ENCODE measurements at regions not wholly inside any gene's neighbourhood (a gene's known extent, or its start where the extent isn't known, plus 50 kb on each side); places are given as distances from the start of the nearest gene placed in this dataset.
"Not testable (repeated sequence)": the region's sequence is repeated elsewhere in the genome, so short reads cannot be mapped to it uniquely, and the experiment has no call there.

DNA sequence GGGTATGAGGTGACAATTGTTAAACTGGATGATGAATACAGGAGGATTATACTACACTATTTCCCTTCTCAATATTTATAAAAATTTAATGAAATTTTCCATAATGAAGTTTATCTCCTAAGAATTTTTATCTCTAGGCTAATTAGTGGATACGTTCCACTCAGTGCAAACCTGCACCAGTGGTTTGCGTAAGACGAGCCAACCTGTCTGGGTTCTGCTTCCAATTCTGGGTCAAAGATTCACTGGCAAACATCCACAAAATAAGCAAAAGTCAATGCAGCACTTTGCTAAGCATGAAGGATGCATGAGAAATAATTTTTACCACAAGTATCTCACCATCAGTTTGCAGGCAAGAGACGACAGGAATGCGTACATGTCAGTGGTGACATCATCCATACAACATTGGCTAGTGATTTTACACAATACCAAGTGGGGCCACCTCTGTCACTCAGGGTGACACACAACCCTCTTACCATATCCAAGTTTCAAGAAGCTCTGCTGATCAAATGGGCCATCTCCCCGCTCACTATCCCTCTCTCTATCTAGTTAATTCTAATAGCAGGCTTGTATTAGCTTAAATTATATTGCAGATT is 51.7 kb downstream of the FAM50B start:
- no peak for DNase-seq

DNA sequence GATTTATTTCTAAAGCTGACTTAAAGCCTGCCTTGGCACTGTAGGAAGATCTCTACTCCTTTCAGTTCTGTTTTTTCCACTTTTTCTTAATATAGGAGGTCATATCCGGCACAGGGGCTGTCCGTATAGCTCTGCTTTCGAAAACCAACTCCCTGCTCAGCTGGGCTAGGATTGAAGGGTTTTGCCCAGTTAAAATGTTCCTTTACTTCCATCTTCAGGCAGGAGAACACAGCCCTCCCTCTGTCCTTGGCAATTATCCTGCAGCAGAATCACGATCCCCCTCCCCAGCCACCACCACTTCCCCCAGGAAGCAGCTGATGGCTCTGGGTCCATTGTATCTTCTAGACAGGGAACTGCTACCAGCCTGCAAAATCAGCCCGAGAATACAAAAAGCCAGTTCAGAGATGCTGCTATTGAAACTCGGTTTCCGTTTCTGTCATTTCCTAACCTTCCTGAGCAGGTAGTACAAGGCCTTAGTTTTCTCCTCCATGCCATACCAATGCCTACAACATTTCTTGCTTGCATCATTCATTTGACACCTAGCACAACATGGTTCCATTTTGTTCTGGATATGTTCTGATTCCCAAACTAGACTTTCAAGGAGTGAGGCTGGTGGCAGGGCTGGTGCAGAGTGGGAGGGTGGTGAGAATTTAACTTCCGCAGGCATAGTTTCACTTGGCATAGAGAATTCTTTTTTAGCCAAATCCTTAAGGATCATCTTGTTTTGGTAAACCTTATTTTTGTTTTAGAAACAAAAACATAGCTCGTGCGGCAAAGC is 53.9 kb downstream of the FAM50B start:
- DNase-seq: no peak

DNA sequence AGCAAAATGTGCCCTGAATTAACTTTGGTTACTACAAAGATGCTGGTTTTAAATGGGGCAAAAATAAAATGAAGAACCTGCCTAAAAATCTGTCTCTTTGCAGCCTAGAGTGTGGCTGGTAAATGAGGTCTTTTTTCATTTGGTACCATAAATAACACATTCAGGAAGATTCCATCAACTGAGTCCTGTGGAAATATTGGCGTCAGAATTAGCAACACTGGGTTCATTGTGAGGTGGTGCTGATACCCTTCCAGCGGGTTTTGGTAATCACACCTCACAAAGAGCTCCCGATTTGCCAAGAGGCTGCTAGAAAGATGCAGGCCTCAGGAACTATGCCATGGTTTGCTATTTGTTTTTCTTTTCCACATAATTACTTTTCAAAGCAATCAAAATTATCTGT is 55.3 kb downstream of the FAM50B start:
- no peak for DNase-seq

DNA sequence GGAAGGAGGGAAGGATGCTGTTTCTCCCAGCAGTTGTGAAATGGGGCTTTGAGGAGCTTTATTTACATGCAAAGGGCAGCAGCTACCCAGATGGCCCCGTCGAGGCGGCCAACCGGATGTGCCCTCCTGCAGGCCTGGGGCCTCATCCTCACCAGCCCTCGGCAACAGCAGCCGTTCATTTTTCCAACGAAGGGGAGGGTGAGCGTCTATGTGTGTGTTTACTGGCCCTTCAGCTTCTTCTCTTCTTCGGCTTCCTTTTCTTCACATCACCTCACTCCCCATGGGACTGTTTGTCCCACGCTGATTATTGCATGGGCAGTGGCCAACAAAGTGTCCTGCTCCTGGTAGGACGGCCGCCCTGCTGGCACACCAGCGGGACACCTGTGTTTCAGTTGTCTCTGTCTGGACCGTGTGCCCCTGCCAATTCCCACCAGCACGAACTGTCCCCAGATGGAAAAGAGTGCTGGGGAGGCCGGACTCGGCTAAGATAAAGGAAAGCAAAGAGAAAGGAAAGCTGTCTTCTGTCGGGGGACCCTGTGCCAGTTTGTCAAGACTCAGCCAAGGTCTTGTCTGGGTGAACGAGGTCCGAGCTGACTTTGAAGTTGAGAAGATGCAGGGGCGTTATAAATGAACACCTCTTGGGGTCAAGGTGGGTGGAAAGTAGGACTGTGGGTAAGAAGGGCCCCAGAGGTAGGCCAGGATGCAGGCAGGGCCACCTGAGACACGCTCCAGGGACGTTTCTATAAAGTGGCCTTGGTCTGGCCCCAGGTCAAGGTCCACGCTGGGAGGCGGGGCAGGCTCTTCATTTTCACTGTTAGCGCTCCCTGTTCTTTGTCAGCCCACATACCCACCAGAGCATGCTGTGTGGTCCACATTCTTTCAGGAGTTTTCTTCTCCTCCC is 57.0 kb downstream of the FAM50B start:
- DNase-seq: no peak

DNA sequence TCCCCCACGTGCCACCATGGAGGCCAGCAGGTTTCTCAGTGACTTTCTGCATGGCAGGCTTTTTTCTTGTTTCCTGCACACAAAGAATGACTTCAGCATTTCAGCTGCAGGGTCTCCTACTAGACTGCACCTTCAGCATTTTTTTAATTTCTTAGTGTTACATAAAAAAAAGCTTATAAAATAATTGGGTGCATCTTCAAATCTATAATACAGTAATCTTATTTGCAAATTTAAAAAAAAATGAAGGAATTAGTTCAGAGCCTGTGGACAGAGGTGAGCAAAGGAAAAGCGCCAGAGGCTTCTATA is 57.6 kb downstream of the FAM50B start:
- no peak for DNase-seq

DNA sequence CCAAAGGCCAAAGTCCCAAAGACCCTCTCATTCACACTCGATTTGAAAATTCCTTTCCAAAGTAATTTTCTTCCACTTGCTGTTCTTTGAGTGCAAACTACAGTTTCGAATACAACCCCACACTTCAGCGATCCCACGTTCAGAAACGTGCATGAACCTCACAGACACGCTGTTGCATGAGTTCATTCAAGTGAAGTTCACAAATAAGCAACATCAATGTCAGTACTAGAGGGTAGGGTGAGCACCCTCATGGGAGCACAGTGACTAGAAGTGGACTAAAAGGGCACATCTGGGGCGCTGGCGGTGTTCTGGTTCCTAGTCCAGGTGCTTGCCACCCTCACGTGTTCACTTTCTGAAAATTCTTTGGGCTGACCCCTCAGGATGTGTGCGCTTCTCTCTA is 59.0 kb downstream of the FAM50B start:
- DNase-seq: no peak

DNA sequence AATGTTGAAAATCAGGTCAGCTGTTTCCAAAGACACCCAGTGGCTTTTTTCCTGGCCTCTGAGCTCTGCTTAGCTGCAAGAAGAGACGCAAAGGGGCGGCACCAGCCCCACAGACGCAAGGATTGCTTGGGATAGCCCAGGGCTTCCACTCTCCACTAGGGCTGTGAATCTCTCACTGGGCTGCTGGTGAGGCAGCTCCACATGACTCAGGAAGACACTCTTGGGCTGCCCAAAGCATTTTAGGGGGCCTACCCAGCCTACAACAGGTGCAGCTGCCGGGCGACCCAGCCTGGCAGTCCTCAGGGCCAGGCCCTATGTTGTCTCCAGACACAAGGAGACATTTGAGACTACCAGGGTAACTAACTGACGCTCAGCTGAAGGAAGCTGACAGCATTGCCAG is 59.8 kb downstream of the FAM50B start:
- DNase-seq: no peak

DNA sequence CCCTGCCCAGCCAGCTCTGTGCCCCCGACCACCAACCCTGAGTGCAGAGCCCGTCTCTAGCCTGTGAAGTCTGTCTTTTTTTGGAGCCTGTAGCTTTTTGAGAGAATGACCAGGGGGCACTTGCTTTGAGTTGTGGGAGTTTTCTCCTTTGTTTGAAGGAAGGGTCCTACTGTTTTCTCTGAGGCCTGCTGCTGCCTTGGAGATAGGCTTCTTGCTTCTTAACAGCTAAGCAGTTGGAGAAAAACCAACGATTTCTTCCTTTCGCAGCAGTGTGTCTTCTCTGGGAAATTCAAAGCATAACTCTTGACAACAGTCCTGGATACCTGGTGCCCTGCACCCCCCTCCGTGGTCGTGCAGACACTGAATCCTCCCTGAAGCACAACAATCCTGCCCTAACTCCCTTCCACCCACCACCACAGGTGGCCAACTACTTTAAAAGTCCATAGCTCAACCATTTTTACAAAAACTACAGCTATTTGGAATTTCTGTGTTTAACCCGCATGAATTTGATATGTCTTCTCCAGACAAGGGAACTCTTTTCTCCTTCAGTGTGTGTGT is 61.0 kb downstream of the FAM50B start:
- DNase-seq: no peak

DNA sequence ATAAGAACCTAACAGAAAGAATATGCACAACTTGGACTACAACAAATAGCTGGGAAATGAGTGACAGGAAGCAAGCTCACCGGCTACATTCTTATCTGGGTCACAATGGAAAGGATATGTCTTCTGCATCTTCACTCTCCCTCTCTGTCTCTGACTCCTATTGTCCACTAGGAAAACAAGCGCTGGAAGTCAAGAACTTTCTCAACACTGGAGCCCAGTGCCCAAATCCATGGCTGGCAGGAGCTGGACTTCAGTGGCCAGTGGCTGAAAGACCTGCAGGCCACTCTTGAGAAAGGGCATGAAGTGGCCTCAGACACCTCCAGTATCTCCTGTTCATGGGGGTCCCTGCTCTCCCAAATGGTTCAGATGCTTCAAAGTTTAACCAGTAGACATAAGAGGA is 62.0 kb downstream of the FAM50B start:
- DNase-seq: no peak

DNA sequence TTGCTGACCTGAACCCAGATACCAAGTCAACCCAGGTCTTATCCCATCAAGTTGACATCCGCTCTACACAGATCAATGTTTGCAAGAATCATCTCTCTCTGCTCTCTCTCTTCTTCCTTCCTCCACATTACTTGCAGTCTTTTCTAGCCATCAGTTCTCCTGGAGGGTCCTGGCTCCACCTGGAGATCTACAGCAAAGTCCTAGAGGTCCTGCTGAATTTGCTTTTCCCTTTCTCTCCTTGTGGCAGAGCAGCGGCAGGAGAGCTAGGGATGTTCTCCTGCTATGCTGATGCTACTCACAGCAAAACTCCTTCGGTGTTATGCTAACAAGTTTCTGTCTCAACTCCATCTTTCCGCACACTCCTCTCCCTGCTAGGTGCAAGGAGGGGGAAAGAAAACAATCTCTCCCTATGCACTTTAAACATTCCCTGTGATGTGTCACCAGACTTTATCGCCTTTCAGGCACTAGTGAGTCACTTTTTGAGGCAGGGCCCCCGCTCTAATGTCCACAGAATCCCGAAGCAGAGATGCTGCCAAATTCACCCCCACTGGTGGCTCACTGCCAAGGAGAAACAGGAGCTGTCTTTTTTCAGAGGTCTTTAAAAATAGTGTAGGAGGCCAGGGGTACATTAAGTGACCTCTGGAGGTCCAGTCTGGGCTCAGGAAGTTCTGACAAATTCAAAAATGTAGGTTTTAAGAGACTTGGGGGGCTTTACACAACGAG is 62.6 kb downstream of the FAM50B start:
- no peak for DNase-seq

DNA sequence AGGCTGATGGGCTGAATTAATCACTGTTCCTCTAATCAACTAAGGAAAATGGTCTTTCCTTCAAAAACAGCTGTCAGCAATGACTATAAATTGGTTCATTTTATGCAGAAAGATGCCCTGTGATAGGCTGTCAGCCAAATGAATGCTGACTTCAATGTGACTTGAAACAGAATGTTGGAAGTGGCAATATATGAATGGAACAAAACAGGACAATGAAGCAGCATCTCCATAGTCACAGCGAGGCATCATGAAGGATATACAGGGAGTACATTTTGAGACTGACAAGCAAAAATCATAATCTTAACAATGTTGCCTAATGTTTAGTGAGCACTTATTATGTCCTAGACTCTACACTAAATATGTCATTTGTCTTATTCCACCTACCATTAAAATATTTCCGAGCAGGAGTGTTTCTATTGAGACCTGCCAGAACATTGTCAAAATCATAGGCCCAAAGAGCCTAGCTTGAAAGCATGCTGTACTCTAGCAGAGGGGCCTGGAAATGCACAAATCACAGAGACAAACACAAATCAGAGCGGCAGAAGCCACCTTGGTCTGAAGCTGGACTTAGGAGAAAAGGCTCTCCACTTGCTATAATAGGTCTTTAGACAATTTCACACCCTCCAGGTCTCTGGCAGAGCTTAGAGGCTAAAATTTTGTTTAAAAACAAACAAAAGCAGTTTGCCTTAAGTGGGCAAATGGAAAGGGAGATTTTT is 63.3 kb downstream of the FAM50B start:
- DNase-seq: no peak

DNA sequence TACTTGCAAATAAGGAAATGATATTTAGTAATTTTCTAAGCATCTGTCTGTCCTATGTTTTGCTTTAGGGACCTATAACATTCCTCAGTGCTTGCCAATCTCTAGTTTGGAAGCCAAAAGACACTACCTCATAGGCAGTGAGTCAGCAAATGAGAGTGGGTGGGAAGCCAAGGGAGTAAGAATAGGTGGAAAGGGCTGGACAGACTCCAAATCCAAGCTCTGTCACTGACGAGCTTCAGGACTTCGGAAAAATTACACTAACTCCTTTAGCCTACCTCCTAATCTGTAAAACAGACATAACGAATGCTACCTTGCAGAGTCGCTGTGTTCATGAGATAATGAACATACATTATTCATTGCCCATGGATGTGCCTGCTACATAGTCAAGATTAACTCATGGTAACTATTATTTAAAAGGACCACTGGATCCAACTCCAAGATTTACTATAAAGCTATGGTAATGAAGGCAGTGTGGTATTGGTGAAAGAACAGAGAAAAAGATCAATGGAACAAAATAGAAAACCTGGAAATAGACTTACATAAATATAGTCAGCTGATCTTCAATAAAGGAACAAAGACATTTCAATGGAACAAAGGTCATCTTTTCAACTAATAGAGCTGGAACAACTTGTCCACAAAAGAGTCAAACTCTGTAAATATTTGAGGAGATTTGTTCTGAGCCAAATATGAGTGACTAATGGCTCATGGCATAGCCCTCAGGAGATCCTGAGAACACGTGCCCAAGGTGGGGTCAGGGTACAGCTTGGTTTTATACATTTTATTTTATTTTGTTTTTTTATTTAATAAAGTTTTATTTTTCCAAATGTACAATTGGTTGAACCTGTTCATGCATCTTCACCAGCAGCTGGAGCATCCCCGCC is 64.1 kb downstream of the FAM50B start:
- peak; percentile 71 for DNase-seq

DNA sequence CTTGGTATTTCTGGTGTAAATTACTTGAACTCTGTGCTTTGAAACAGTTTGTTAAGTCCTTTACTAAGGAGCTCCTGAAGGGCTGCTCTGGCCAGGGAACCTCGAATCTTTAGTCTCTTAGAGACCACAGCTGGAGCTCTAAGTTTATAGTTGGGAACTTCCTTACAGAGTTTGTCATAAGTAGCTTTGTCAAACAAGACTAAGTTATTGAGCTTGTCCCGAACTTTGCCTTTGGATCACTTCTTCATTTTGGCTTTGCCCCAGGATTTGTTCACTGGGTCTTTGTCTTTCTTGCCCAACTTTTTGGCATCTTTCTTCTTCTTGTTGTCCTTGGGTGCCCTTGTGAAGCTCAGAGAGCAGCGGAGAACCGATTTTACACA is 64.8 kb downstream of the FAM50B start:
- DNase-seq: no peak

DNA sequence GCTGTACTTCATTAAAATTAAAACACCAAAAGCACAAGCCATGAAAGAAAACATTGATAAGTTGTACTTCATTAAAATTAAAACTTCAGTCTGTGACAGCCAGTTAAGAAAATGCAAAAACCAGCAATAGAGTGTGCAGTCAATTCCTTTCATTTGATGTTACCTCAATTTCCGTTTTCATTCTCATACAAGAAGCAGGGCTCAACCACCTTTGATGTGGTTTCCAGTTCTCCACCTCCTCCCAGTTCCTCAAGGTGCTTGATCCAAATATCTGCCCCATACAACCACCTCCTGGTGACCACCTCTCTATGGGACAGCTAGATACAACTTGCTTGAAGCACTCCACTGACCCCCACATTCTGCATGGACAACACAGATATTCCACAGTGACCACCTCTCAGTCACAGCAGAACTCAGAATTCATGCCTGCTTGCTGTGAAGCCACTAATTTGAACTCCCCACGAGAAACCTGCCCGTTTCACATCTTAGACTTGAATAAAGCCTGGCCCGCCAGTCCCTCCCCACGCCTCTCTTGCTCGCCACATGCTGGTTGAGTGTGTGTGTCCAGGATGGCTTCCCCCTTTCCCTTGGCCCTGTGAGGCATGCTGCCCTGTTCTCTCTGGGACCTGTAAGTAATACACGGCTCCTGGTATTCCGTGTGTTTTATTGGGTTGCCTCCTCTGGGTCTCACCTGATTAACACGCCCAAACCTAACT is 66.1 kb downstream of the FAM50B start:
- no peak for DNase-seq

DNA sequence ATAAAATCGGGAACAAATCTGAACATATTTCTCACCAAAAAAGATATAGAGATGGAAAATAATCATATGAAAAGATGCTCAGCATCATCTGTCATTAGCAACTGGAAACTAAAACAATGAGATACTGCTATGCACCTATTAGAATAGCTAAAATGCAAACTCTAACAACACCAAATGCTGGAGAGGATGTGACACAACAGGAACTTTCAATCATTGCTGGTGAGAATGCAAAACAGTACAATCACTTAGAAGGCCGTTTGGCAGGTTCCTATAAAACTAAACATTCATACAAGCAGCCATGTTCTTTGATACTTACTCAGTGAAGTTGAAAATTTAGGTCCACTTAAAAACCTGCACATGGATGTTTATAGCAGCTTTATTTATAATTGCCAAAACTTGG is 67.0 kb downstream of the FAM50B start:
- DNase-seq: no peak

DNA sequence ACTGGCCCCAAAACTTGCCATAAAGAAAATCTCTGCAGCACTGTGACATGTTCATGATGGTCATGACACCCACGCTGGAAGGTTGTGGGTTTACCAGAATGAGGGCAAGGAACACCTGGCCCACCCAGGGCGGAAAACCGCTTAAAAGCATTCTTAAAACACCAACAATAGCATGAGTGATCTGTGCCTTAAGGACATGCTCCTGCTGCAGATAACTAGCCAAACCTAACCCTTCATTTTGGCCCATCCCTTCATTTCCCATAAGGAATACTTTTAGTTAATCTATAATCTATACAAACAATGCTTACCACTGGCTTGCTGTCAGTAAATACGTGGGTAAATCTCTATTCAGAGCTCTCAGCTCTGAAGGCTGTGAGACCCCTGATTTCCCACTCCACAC is 67.6 kb downstream of the FAM50B start:
- not testable (repeated sequence) for DNase-seq

DNA sequence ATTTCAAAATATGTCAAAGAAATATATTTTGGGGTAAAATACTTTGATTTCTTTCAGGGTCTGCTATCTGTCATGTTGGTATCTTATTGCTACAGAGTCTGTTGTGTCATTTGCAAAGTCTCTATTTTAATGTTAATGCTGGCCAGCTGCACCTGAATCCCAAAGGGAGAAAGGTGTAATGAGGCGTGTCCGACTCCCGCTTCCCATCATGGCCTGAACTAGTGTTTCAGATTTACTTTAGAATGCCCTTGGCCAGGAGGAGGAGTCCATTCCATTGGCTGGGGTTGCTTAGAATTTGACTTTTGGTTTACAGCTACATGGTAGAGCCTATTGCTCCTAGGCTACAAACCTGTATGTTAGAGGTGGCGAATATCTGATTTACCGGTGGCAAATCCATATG is 69.3 kb downstream of the FAM50B start:
- no peak for DNase-seq

DNA sequence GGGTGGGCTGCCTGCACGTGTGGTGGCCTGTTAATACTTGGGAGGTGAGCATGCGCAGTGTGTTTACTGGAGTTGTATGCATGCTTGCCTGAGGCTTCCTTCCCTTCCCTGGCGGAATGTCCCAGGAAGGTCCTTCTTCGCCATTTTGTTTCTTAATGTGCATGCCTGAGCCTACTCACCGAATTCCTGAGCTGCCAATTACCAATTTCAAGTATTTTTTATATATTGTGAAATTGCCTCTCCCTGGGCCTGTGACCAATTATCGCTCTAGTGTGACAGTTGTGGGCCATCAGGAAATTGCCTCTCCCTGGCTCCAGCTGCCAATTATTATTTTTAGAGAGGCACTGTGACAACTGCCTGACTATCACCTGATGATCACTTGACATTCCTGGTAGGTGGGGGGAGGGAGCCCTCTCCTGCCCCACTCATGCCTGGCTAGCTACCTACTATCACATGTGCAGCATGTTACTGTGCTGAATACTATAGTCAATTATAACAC is 70.0 kb downstream of the FAM50B start:
- DNase-seq: peak; percentile 44

DNA sequence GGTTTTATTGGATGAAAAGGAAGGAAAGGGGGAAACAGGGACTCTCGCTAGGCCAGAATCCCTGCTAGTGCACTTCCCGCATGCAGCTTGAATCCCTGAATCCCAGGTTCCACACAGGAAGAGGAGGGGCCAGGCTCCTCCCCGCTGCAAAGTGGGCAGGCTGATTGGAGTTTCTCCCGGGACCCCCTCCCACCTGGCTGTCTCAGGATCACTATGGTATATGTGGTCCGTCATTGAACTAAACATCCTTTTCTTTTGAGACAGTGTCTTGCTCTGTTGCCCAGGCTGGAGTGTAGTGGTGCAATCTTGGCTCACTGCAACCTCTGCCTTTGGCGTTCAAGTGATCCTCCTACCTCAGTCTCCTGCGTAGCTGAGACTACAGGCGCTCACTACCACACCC is 70.7 kb downstream of the FAM50B start:
- DNase-seq: no peak

DNA sequence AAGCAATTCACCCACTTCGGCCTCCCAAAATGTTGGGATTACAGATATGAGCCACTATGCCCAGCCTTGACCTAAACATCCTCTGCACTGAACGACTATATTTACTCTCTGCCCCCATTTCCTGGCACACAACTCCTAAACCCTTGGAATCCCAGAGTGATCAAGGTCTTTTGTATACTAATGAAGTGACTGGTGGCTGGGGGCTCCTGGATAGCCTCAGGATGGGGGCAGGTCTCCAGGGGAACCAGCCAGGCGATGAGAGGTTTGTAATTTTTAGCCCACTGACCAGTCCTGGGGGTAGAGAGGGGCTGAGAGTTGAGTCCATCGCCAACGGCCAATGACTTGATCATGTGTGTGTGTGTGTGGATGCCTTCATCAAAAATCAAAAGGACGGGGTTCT is 71.1 kb downstream of the FAM50B start:
- no peak for DNase-seq

DNA sequence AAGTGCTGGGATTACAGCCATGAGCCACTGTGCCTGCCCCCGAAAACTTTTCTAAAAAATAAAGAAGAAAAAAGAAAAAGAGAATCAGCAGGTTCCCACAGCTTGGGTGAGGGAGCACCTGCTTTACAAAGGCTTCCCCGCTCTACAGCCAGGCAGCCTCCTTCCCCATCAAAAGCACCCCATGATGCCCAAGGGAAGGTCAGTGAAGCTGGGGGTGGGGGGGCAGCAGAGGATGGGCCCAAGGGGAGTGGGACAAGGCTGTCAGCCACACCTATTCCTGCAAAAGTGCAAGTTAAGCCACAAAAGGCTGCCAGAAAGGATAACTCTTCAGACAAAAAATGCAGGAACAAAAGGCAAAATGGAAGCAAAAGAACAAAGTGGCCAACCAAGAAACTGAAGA is 72.5 kb downstream of the FAM50B start:
- DNase-seq: no peak
